DND-41 (cell line): ENCODE measurements at regions not wholly inside any gene's neighbourhood (a gene's known extent, or its start where the extent isn't known, plus 50 kb on each side); places are given as distances from the start of the nearest gene placed in this dataset.

Experiments used
- CTCF ChIP-seq: IDR thresholded peaks from 2 replicates; pipeline ENCODE4 v1.5.1; 2012; ENCODE audit warnings: borderline replicate concordance, low read length, moderate library complexity, mild to moderate bottlenecking; ENCODE audit not compliant: poor library complexity, severe bottlenecking; ENCODE audit errors: extremely low read depth
- EZH2 ChIP-seq: IDR thresholded peaks from 3 replicates; pipeline ENCODE4 v1.6.1; 2012; ENCODE audit warnings: borderline replicate concordance, low read depth, mild to moderate bottlenecking, moderate library complexity, low read length, inconsistent platforms; ENCODE audit not compliant: severe bottlenecking

- TF ChIP-seq CTCF (no peak), EZH2 (no peak)
Observed at GRCh38 chr9:103323699-103324098, 328.6 kb downstream of the CYLC2 start.
